Muscle of leg (tissue), 3 donors: ENCODE measurements at regions not wholly inside any gene's neighbourhood (a gene's known extent, or its start where the extent isn't known, plus 50 kb on each side); places are given as distances from the start of the nearest gene placed in this dataset.

Experiments used
- DNase-seq: peaks from one replicate; pipeline ENCODE4 v3.0.0; 2013
- H3K27ac ChIP-seq: one replicate; pipeline ENCODE4 v1.5.1; 2013; ENCODE audit warnings: mild to moderate bottlenecking, low read length, control low read depth
- H3K27me3 ChIP-seq: one replicate; pipeline ENCODE4 v1.6.1; 2013; ENCODE audit warnings: low read length; ENCODE audit not compliant: control insufficient read depth, insufficient read depth
- H3K36me3 ChIP-seq: one replicate; pipeline ENCODE4 v1.6.1; 2013; ENCODE audit warnings: low read length; ENCODE audit not compliant: control insufficient read depth, insufficient read depth
- H3K4me1 ChIP-seq: one replicate; pipeline ENCODE4 v1.6.1; 2013; ENCODE audit warnings: low read length; ENCODE audit not compliant: control insufficient read depth, insufficient read depth
- H3K4me3 ChIP-seq: one replicate; pipeline ENCODE4 v1.5.1; 2013; ENCODE audit warnings: low read length, control low read depth
- H3K9me3 ChIP-seq: replicated peaks from 2 replicates; pipeline ENCODE4 v1.6.1; 2013; ENCODE audit warnings: low read depth, low read length; ENCODE audit not compliant: control insufficient read depth
- WGBS: methylation state at CpG from one replicate; pipeline ENCODE4 v1.1.5; 2013; ENCODE audit warnings: missing lambda C conversion rate; ENCODE audit not compliant: insufficient coverage; 5-methylcytosine and 5-hydroxymethylcytosine counted together

- DNase-seq = no peak
- no peaks in the 10 kb centered on the region for H3K9me3 ChIP-seq
- H3K36me3 ChIP-seq = no peaks in the 10 kb centered on the region
- no peak overlapping the region for H3K4me3 ChIP-seq
- H3K4me1 ChIP-seq = peaks cover 2% of the 10 kb centered on the region
- 87% methylated on average over 2 of the region's 3 CpGs for WGBS
- peaks cover 2% of the 10 kb centered on the region for H3K27me3 ChIP-seq
- H3K27ac ChIP-seq = no peak overlapping the region
These were observed 223.6 kb downstream of the C1D start for GRCh38 chr2:67839242-67839641.

- no peaks in the 10 kb centered on the region for H3K36me3 ChIP-seq
- no peak overlapping the region for H3K27ac ChIP-seq
- peaks cover 2% of the 10 kb centered on the region for H3K4me1 ChIP-seq
- DNase-seq = no peak
- H3K9me3 ChIP-seq = no peaks in the 10 kb centered on the region
- no CpG with 5 or more reads among the region's 3 CpGs for WGBS
- peaks cover 4% of the 10 kb centered on the region for H3K27me3 ChIP-seq
- H3K4me3 ChIP-seq = no peak overlapping the region
These were observed 223.1 kb downstream of the C1D start for GRCh38 chr2:67839668-67840067.

- 14% methylated on average over 2 of the region's 5 CpGs for WGBS
- peak; percentile 68 for DNase-seq
- Histone ChIP-seq H3K36me3 (no peaks in the 10 kb centered on the region), H3K4me1 (peaks cover 2% of the 10 kb centered on the region), H3K27ac (no peak overlapping the region), H3K27me3 (peaks cover 6% of the 10 kb centered on the region), H3K4me3 (no peak overlapping the region), H3K9me3 (no peaks in the 10 kb centered on the region)
These were observed 222.2 kb downstream of the C1D start for GRCh38 chr2:67840460-67841068.

- no peak for DNase-seq
- Histone ChIP-seq H3K27ac (no peak overlapping the region), H3K9me3 (no peaks in the 10 kb centered on the region), H3K4me1 (peaks cover 6% of the 10 kb centered on the region), H3K36me3 (no peaks in the 10 kb centered on the region), H3K27me3 (peaks cover 12% of the 10 kb centered on the region), H3K4me3 (no peak overlapping the region)
- whole genome bisulfite sequencing = 92% methylated on average over 2 of the region's 2 CpGs
These were observed 221.1 kb downstream of the C1D start for GRCh38 chr2:67841711-67842110.

GRCh38 chr2:67842375-67842959 lies 220.3 kb downstream of the C1D start:
- Histone ChIP-seq H3K9me3 (no peaks in the 10 kb centered on the region), H3K4me3 (no peak overlapping the region), H3K27ac (no peak overlapping the region), H3K4me1 (peaks cover 4% of the 10 kb centered on the region), H3K27me3 (peaks cover 12% of the 10 kb centered on the region), H3K36me3 (no peaks in the 10 kb centered on the region)
- DNase-seq = no peak
- 89% methylated on average over 5 of the region's 9 CpGs for WGBS

- peaks cover 4% of the 10 kb centered on the region for H3K4me1 ChIP-seq
- H3K9me3 ChIP-seq = no peaks in the 10 kb centered on the region
- DNase-seq = no peak
- peaks cover 12% of the 10 kb centered on the region for H3K27me3 ChIP-seq
- H3K27ac ChIP-seq = no peak overlapping the region
- no peaks in the 10 kb centered on the region for H3K36me3 ChIP-seq
- no CpG with 5 or more reads among the region's 1 CpG for WGBS
- no peak overlapping the region for H3K4me3 ChIP-seq
These were observed 218.7 kb downstream of the C1D start for GRCh38 chr2:67844024-67844540.

- no peak overlapping the region for H3K27ac ChIP-seq
- WGBS = 71% methylated on average over 1 of the region's 8 CpGs
These were observed 217.0 kb downstream of the C1D start for GRCh38 chr2:67845621-67846369.

GRCh38 chr2:67846370-67847070 lies 216.3 kb downstream of the C1D start:
- H3K4me1 ChIP-seq = peaks cover 4% of the 10 kb centered on the region
- WGBS = 0% methylated on average over 7 of the region's 16 CpGs
- DNase-seq = peak; percentile 83
- H3K27me3 ChIP-seq = peaks cover 12% of the 10 kb centered on the region
- H3K9me3 ChIP-seq = no peaks in the 10 kb centered on the region
- no peak overlapping the region for H3K4me3 ChIP-seq
- H3K27ac ChIP-seq = no peak overlapping the region
- H3K36me3 ChIP-seq = no peaks in the 10 kb centered on the region

More at GRCh38 chr2:67845621-67846369, 217.0 kb downstream of the C1D start:
- Histone ChIP-seq H3K4me1 (peaks cover 4% of the 10 kb centered on the region), H3K27me3 (peaks cover 12% of the 10 kb centered on the region), H3K9me3 (no peaks in the 10 kb centered on the region), H3K4me3 (no peak overlapping the region), H3K36me3 (no peaks in the 10 kb centered on the region)
- DNase-seq = no peak

GRCh38 chr2:67848551-67849285 lies 214.1 kb downstream of the C1D start:
- Histone ChIP-seq H3K4me1 (peaks cover 4% of the 10 kb centered on the region), H3K9me3 (no peaks in the 10 kb centered on the region), H3K4me3 (no peak overlapping the region), H3K27me3 (peaks cover 13% of the 10 kb centered on the region), H3K36me3 (no peaks in the 10 kb centered on the region), H3K27ac (no peak overlapping the region)
- DNase-seq = no peak
- WGBS = 76% methylated on average over 3 of the region's 6 CpGs
